Left ventricle myocardium inferior (tissue), 1 donor: ENCODE measurements at regions not wholly inside any gene's neighbourhood (a gene's known extent, or its start where the extent isn't known, plus 50 kb on each side); places are given as distances from the start of the nearest gene placed in this dataset.

ENCODE experiments used
- DNase-seq: peaks from one replicate; pipeline ENCODE4 v3.0.0-alpha.2; 2020
- H3K27ac ChIP-seq: fragments of 200-600 bp; replicated peaks from 2 replicates; pipeline ENCODE4 v1.8.0; 2021
- H3K27me3 ChIP-seq: fragments of 200-600 bp; 2 replicates; pipeline ENCODE4 v1.8.0; 2021; ENCODE audit warnings: low read depth
- H3K36me3 ChIP-seq: fragments of 200-600 bp; 2 replicates; pipeline ENCODE4 v1.8.0; 2021
- H3K4me1 ChIP-seq: fragments of 200-600 bp; 2 replicates; pipeline ENCODE4 v1.8.0; 2021
- H3K4me3 ChIP-seq: fragments of 200-600 bp; 2 replicates; pipeline ENCODE4 v1.8.0; 2021; ENCODE audit warnings: mild to moderate bottlenecking, moderate library complexity
- H3K9me3 ChIP-seq: fragments of 200-600 bp; replicated peaks from 2 replicates; pipeline ENCODE4 v1.8.0; 2021
- CTCF ChIP-seq: fragments of 200-600 bp; IDR thresholded peaks from 2 replicates; pipeline ENCODE4 v1.8.0; 2021; ENCODE audit warnings: antibody characterized with exemption, mild to moderate bottlenecking, borderline replicate concordance
- intact Hi-C: fragments of 100-400 bp; cut with micrococcal nuclease; formaldehyde crosslinking; loops from one replicate; pipeline ENCODE4 v1.11.0; 2022
- donor health status: DM: no; HTN: yes; CAD: no; lungs with severe emphysema.

- Histone ChIP-seq H3K4me3 (no peak overlapping the region), H3K27me3 (peaks cover 34% of the 10 kb centered on the region), H3K27ac (no peak overlapping the region), H3K9me3 (no peaks in the 10 kb centered on the region), H3K4me1 (no peaks in the 10 kb centered on the region), H3K36me3 (no peaks in the 10 kb centered on the region)
- no peak for DNase-seq
- TF ChIP-seq CTCF, result no peak
- intact Hi-C loops, result no loop called here
These were observed 262.0 kb downstream of the MAFB start for GRCh38 chr20:40427026-40427425.

GRCh38 chr20:40424695-40425094, 264.3 kb downstream of the MAFB start:
- H3K4me1 ChIP-seq, result no peaks in the 10 kb centered on the region
- no peak overlapping the region for H3K27ac ChIP-seq
- H3K36me3 ChIP-seq, result no peaks in the 10 kb centered on the region
- no peak for TF ChIP-seq CTCF
- no peaks in the 10 kb centered on the region for H3K9me3 ChIP-seq
- no peak overlapping the region for H3K4me3 ChIP-seq
- peaks cover 16% of the 10 kb centered on the region for H3K27me3 ChIP-seq
- DNase-seq, result no peak
- intact Hi-C loops, result no loop called here

- intact Hi-C loops, result no loop called here
- no peak overlapping the region for H3K27ac ChIP-seq
- H3K4me1 ChIP-seq, result no peaks in the 10 kb centered on the region
These were observed 266.4 kb downstream of the MAFB start for GRCh38 chr20:40422656-40423055.

GRCh38 chr20:40416274-40416673, 272.8 kb downstream of the MAFB start:
- no peaks in the 10 kb centered on the region for H3K36me3 ChIP-seq
- no peak overlapping the region for H3K27ac ChIP-seq
- no peak for TF ChIP-seq CTCF
- peaks cover 21% of the 10 kb centered on the region for H3K9me3 ChIP-seq
- intact Hi-C loops, result no loop called here
- no peak for DNase-seq
- no peak overlapping the region for H3K4me3 ChIP-seq
- H3K27me3 ChIP-seq, result no peaks in the 10 kb centered on the region
- H3K4me1 ChIP-seq, result no peaks in the 10 kb centered on the region

More at GRCh38 chr20:40422656-40423055, 266.4 kb downstream of the MAFB start:
- Histone ChIP-seq H3K4me3 (no peak overlapping the region), H3K9me3 (peaks cover 2% of the 10 kb centered on the region), H3K27me3 (peaks cover 5% of the 10 kb centered on the region), H3K36me3 (no peaks in the 10 kb centered on the region)
- DNase-seq, result no peak
- TF ChIP-seq CTCF, result no peak

- Histone ChIP-seq H3K27ac (no peak overlapping the region), H3K27me3 (peaks cover 8% of the 10 kb centered on the region), H3K9me3 (peaks cover 21% of the 10 kb centered on the region), H3K36me3 (no peaks in the 10 kb centered on the region), H3K4me1 (no peaks in the 10 kb centered on the region), H3K4me3 (no peak overlapping the region)
- DNase-seq, result no peak
- intact Hi-C loops, result no loop called here
- no peak for TF ChIP-seq CTCF
These were observed 274.0 kb downstream of the MAFB start for GRCh38 chr20:40414843-40415615.
